ENCODE measurements at regions not wholly inside any gene's neighbourhood (a gene's known extent, or its start where the extent isn't known, plus 50 kb on each side); places are given as distances from the start of the nearest gene placed in this dataset.

GRCh38 chr5:71817891-71818290 lies 98.8 kb downstream of the CARTPT start:
- TF ChIP-seq EGR1 (IDR thresholded peaks at IDR 0.05) (no peak), EP300 (IDR thresholded peaks at IDR 0.05; ENCODE audit: borderline replicate concordance) (no peak), FOXM1 (IDR thresholded peaks at IDR 0.05; ENCODE audit: borderline replicate concordance, low read depth) (no peak), REST (IDR thresholded peaks at IDR 0.05; ENCODE audit: low read depth) (no peak), TEAD4 (IDR thresholded peaks at IDR 0.05) (no peak), CREB1 (IDR thresholded peaks at IDR 0.05; ENCODE audit: low read depth) (no peak), YY1 (IDR thresholded peaks at IDR 0.05; ENCODE audit: low read depth) (no peak), ZBTB7A (IDR thresholded peaks at IDR 0.05; ENCODE audit: low read depth) (no peak), CEBPB (IDR thresholded peaks at IDR 0.05) (no peak), NFIC (IDR thresholded peaks at IDR 0.05) (no peak), TAF1 (IDR thresholded peaks at IDR 0.05; ENCODE audit: low read depth) (no peak), RAD21 (IDR thresholded peaks at IDR 0.05; ENCODE audit: low read depth) (no peak), MAX (IDR thresholded peaks at IDR 0.05) (no peak), TCF12 (IDR thresholded peaks at IDR 0.05; ENCODE audit: low read depth) (no peak)
- TF ChIP-seq, protein P1, sequence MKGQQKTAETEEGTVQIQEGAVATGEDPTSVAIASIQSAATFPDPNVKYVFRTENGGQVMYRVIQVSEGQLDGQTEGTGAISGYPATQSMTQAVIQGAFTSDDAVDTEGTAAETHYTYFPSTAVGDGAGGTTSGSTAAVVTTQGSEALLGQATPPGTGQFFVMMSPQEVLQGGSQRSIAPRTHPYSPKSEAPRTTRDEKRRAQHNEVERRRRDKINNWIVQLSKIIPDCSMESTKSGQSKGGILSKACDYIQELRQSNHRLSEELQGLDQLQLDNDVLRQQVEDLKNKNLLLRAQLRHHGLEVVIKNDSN (IDR thresholded peaks at IDR 0.05), result no peak

- TF ChIP-seq EP300 (IDR thresholded peaks at IDR 0.05; ENCODE audit: borderline replicate concordance) (no peak), FOXM1 (IDR thresholded peaks at IDR 0.05; ENCODE audit: borderline replicate concordance, low read depth) (no peak), NFIC (IDR thresholded peaks at IDR 0.05) (no peak), MAX (IDR thresholded peaks at IDR 0.05) (no peak), TEAD4 (IDR thresholded peaks at IDR 0.05) (no peak)
Measured at GRCh38 chr5:71821029-71821428, 102.0 kb downstream of the CARTPT start.

- TF ChIP-seq, protein P1 (IDR thresholded peaks at IDR 0.05), result no peak
- TF ChIP-seq CREB1 (IDR thresholded peaks at IDR 0.05; ENCODE audit: low read depth), result no peak
- TF ChIP-seq CEBPB (IDR thresholded peaks at IDR 0.05), result no peak
- TF ChIP-seq NFIC (IDR thresholded peaks at IDR 0.05), result no peak
- TF ChIP-seq MAX (IDR thresholded peaks at IDR 0.05), result no peak
- TF ChIP-seq ZBTB7A (IDR thresholded peaks at IDR 0.05; ENCODE audit: low read depth), result no peak
- no peak for TF ChIP-seq TEAD4 (IDR thresholded peaks at IDR 0.05)
- TF ChIP-seq TCF12 (IDR thresholded peaks at IDR 0.05; ENCODE audit: low read depth), result no peak
- no peak for TF ChIP-seq REST (IDR thresholded peaks at IDR 0.05; ENCODE audit: low read depth)
- TF ChIP-seq EGR1 (IDR thresholded peaks at IDR 0.05), result no peak
- no peak for TF ChIP-seq EP300 (IDR thresholded peaks at IDR 0.05; ENCODE audit: borderline replicate concordance)
- TF ChIP-seq TAF1 (IDR thresholded peaks at IDR 0.05; ENCODE audit: low read depth), result no peak
- TF ChIP-seq RAD21 (IDR thresholded peaks at IDR 0.05; ENCODE audit: low read depth), result no peak
- no peak for TF ChIP-seq YY1 (IDR thresholded peaks at IDR 0.05; ENCODE audit: low read depth)
- no peak for TF ChIP-seq FOXM1 (IDR thresholded peaks at IDR 0.05; ENCODE audit: borderline replicate concordance, low read depth)
Measured at GRCh38 chr5:71825992-71826391, 106.9 kb downstream of the CARTPT start.

DNA sequence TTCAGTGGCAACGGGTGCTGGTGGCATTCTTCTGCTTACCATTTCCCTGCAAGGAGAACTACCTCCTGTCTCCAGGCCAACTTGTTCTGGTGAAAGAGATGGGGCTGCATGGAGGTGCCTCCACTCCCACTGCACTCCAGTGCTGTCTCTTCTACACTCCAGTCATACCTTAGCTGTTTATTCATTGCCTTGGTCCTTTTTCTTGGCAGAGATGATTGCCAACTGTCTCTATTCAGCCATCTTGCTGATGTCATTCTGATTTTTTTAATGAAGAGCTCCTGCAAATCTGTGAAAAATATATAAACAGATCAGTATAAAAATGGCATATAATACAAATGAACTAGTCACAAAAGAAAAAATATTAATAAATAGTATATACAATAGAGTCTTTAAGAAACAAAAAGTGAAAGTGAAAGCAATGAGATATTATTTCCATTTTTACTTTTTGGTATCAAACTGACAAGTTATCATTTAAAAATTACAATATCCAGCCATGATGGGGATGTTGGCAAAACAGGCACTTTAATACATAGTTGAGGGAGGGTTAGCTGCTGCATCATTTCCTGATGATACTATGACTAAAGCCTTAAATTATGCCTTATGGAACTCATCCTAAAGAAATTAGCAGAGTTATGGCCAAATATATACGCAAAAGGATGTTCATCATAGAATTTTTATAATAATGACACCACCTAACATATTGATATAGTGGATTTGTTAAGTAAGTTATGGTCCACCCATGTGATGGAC lies 109.4 kb downstream of the CARTPT start:
- TF ChIP-seq NFIC (IDR thresholded peaks at IDR 0.05) (no peak), REST (IDR thresholded peaks at IDR 0.05; ENCODE audit: low read depth) (no peak), YY1 (IDR thresholded peaks at IDR 0.05; ENCODE audit: low read depth) (no peak), ZBTB7A (IDR thresholded peaks at IDR 0.05; ENCODE audit: low read depth) (no peak), TAF1 (IDR thresholded peaks at IDR 0.05; ENCODE audit: low read depth) (no peak), CREB1 (IDR thresholded peaks at IDR 0.05; ENCODE audit: low read depth) (no peak), CEBPB (IDR thresholded peaks at IDR 0.05) (no peak), RAD21 (IDR thresholded peaks at IDR 0.05; ENCODE audit: low read depth) (no peak), TEAD4 (IDR thresholded peaks at IDR 0.05) (no peak), EP300 (IDR thresholded peaks at IDR 0.05; ENCODE audit: borderline replicate concordance) (no peak), TCF12 (IDR thresholded peaks at IDR 0.05; ENCODE audit: low read depth) (no peak), MAX (IDR thresholded peaks at IDR 0.05) (no peak), FOXM1 (IDR thresholded peaks at IDR 0.05; ENCODE audit: borderline replicate concordance, low read depth) (no peak), EGR1 (IDR thresholded peaks at IDR 0.05) (no peak)
- TF ChIP-seq, protein P1 (IDR thresholded peaks at IDR 0.05), result no peak
